Testis (tissue), 2 donors: ENCODE measurements at regions not wholly inside any gene's neighbourhood (a gene's known extent, or its start where the extent isn't known, plus 50 kb on each side); places are given as distances from the start of the nearest gene placed in this dataset.

Experiments used
- DNase-seq: peaks from one replicate; pipeline ENCODE4 v3.0.0-alpha.2; 2019
- H3K27ac ChIP-seq, 2 donors: fragments of 200-600 bp; sonication (generic); one replicate each; pipeline ENCODE4 v1.5.1; 2019
- H3K27me3 ChIP-seq: fragments of 200-600 bp; sonication (generic); one replicate; pipeline ENCODE4 v1.5.1; 2019
- H3K36me3 ChIP-seq: fragments of 200-600 bp; sonication (generic); one replicate; pipeline ENCODE4 v1.5.1; 2017; ENCODE audit warnings: low read depth; ENCODE audit errors: missing control alignments
- H3K4me1 ChIP-seq: fragments of 200-600 bp; sonication (generic); one replicate; pipeline ENCODE4 v1.5.1; 2019
- H3K4me3 ChIP-seq, 2 donors: fragments of 200-600 bp; sonication (generic); one replicate each; pipeline ENCODE4 v1.5.1; 2017 to 2019
- H3K9me3 ChIP-seq: fragments of 200-600 bp; sonication (generic); one replicate; pipeline ENCODE4 v1.5.1; 2017
- POLR2A ChIP-seq: fragments of 450-650 bp; IDR thresholded peaks from one replicate; pipeline ENCODE4 v1.6.1; 2017; ENCODE audit warnings: antibody characterized with exemption, mild to moderate bottlenecking, moderate library complexity
- WGBS, 2 donors: methylation state at CpG; one replicate each; pipeline ENCODE4 v1.1.5; 2018; 5-methylcytosine and 5-hydroxymethylcytosine counted together
- intact Hi-C: fragments of 100-400 bp; cut with DNase I; formaldehyde crosslinking; loops from one replicate; pipeline ENCODE4 v1.15.1; 2023; ENCODE audit warnings: low total_unique reads
- TF ChIP-seq, protein P1 (sequence below), 3 experiments: fragments of 450-650 bp in 2 of 3; fragments of 200-600 bp in 1 of 3; sonication (generic) in 1 of 3; IDR thresholded peaks; one replicate each; pipeline ENCODE4 v1.5.1; 2016 to 2019; ENCODE audit warnings: antibody characterized with exemption in 3 of 3, mild to moderate bottlenecking in 2 of 3, moderate library complexity in 1 of 3

DNA sequence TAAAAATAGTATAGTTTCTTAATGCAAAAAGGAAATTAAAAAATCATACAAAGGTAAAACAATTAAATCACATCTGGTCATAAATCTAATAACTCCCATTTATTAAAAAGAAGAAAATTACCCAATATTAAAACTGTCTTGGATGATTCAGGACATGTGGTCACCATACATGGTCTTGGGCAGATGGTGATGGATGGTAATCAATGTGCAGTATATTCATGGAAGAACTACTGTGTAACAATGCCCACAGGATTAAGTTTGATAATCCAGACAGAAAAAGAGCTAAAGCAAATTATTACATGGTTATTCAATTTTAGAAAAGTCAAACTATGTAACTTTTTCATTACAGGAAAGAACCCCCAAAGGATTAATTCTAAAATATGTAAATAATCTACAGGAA lies 480.6 kb downstream of the QKI start:
- DNase-seq: no peak
- Histone ChIP-seq H3K9me3 (no peaks in the 10 kb centered on the region), H3K4me3 (no peak overlapping the region), H3K27me3 (no peaks in the 10 kb centered on the region), H3K27ac (no peak overlapping the region), H3K4me1 (no peaks in the 10 kb centered on the region), H3K36me3 (no peaks in the 10 kb centered on the region)
- intact Hi-C loops: no loop called here
- TF ChIP-seq POLR2A: no peak
- TF ChIP-seq, protein P1, sequence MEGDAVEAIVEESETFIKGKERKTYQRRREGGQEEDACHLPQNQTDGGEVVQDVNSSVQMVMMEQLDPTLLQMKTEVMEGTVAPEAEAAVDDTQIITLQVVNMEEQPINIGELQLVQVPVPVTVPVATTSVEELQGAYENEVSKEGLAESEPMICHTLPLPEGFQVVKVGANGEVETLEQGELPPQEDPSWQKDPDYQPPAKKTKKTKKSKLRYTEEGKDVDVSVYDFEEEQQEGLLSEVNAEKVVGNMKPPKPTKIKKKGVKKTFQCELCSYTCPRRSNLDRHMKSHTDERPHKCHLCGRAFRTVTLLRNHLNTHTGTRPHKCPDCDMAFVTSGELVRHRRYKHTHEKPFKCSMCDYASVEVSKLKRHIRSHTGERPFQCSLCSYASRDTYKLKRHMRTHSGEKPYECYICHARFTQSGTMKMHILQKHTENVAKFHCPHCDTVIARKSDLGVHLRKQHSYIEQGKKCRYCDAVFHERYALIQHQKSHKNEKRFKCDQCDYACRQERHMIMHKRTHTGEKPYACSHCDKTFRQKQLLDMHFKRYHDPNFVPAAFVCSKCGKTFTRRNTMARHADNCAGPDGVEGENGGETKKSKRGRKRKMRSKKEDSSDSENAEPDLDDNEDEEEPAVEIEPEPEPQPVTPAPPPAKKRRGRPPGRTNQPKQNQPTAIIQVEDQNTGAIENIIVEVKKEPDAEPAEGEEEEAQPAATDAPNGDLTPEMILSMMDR (IDR thresholded peaks at IDR 0.05): no peak

DNA sequence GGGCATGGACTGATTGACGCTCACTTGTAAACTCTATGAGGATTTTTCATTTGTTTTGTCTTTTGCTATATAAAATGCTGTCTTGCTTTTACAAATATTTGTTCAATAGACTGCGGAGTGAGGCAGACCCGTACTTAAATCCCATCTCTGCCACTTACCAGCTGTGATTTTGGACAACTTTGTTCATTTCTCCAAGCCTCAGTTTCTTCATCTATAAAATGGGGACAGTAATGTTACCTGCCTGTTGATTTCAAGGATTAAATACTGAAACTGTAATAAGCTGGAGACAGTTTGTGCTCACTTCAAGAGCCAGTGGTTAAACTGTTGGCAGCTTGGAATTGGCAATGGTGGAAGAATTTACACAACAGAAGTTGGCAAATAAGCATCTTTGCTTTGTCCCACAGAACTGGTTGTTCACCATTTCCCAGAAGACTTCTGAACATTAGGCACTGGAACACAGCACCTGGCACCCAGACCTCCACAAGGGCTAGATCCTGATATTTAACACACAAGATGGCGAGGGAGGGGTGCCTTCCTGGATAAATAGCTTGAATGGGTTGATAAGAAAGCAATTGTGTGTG lies 479.2 kb downstream of the QKI start:
- 90 to 96% methylated on average over 4 of the region's 4 CpGs for WGBS, 2 donors
- intact Hi-C loops: no loop called here
- Histone ChIP-seq H3K4me3 (no peak overlapping the region), H3K9me3 (no peaks in the 10 kb centered on the region), H3K4me1 (no peaks in the 10 kb centered on the region), H3K36me3 (no peaks in the 10 kb centered on the region), H3K27me3 (no peaks in the 10 kb centered on the region), H3K27ac (no peak overlapping the region)
- no peak for DNase-seq
- no peak for TF ChIP-seq POLR2A
- TF ChIP-seq, protein P1 (IDR thresholded peaks at IDR 0.05): no peak

DNA sequence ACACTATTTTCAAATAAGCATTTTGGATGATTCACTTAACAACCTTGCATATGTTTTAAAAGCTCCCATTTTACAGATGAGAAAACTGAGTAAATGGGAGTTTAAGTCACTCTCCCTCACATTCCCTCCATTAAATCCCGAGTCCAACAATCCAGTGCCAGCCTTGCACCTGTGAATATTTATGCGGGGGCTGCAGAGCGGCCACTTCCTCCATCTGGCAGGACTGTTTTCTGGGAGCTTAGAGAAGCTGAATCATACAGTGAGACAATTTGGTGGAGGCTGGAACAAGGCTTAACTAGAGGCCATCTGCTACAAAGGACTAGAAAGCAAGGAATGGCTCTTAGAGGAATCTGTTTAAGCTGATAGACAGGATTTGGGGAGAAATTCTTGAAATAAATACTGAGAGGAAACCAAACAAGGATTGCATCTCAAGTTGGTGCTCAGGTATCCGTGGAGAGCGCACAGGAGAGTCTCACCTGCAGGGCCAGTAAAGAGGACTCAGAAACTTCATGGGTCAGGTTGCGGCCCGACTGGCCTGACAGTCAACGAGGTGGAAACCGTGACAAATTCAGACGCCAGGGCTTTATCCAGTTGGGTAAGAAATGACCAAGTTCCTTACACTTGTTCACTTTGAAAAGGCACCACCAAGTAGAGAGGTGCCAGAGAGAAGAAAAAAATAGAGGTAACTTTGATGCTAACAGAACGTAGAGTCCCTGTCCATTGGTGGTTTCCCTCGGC lies 478.5 kb downstream of the QKI start:
- no peaks in the 10 kb centered on the region for H3K27me3 ChIP-seq
- no peak overlapping the region for H3K27ac ChIP-seq
- H3K36me3 ChIP-seq: no peaks in the 10 kb centered on the region
- no peak for TF ChIP-seq POLR2A
- intact Hi-C loops: no loop called here
- H3K9me3 ChIP-seq: no peaks in the 10 kb centered on the region
- WGBS, 2 donors: 86 to 90% methylated on average over 12 of the region's 12 CpGs
- DNase-seq: no peak
- H3K4me1 ChIP-seq: no peaks in the 10 kb centered on the region
- no peak overlapping the region for H3K4me3 ChIP-seq

DNA sequence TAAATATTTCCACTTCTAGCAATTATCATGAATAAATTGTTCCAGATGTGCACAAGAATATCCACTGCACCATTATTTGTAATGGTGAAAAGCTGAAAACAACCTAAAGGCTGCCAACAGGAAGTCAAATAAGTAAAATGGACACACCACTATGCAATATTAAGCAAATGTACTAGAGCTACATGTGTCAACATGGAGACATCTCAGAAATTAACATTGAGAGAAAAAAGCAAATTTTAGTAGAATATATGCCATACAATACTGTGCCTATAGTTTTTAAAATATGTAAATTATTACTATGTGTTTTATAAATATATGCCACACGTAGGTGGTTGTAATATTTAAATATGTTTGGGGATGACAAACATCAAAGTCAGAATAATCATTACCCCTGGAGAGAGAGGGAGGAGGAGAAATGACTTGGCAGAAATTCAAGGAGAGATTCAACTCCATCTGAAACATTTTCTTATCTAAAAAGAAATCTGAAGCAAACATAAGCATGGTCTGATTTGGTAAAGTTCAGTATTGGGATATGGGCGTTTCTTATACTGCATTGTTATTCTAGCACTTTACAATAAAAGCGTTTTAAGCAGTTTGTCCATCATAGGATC lies 475.5 kb downstream of the QKI start:
- no peaks in the 10 kb centered on the region for H3K4me1 ChIP-seq
- TF ChIP-seq, protein P1 (IDR thresholded peaks at IDR 0.05): no peak
- TF ChIP-seq POLR2A: no peak
- no peak overlapping the region for H3K27ac ChIP-seq
- intact Hi-C loops: no loop called here
- H3K4me3 ChIP-seq: no peak overlapping the region
- H3K36me3 ChIP-seq: no peaks in the 10 kb centered on the region
- WGBS, 2 donors: 78 to 88% methylated on average over 3 of the region's 3 CpGs
- H3K27me3 ChIP-seq: no peaks in the 10 kb centered on the region
- H3K9me3 ChIP-seq: no peaks in the 10 kb centered on the region
- no peak for DNase-seq

DNA sequence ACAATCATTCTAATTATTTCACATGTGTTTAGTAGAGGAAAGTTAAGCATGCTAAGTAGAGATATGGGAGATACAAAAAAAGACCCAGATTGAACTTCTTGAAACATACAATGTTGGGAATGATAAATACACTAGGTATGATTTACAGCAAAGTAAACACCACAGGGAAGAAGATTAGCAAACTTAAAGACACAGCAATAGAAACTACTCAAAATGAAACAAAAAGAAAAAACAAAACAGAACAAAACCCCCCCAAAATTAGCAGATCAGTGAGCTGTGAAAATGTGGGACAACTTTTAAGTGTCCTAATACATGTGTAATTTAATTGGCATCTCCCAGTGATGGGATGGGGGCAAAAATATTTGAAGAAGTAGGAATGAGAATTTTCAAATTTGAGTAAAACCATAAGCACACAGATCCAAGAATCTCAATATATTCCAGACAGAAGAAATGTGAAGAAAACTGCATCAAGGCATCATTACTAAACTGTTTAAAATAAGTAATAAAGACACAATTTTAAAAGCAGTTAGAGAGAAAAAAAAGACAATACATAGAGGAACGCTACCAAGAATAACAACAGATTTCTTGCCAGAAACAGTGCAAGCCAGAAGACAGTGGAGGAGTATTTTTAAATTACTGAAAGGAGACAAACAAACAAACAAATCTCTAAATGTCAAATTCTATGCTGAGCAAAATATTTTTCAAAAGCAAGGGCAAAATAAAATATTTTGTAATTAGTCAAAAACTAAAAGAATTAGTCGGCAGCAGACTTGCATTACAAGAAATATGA lies 473.7 kb downstream of the QKI start:
- TF ChIP-seq POLR2A: no peak
- TF ChIP-seq, protein P1 (IDR thresholded peaks at IDR 0.05): no peak
- no peaks in the 10 kb centered on the region for H3K9me3 ChIP-seq
- no peaks in the 10 kb centered on the region for H3K36me3 ChIP-seq
- intact Hi-C loops: no loop called here
- WGBS, 2 donors: 54 to 67% methylated on average over 2 of the region's 2 CpGs
- H3K4me3 ChIP-seq: no peak overlapping the region
- H3K27me3 ChIP-seq: no peaks in the 10 kb centered on the region
- no peak for DNase-seq
- H3K4me1 ChIP-seq: no peaks in the 10 kb centered on the region
- no peak overlapping the region for H3K27ac ChIP-seq
